Prostate gland (tissue), 2 donors: ENCODE measurements at regions not wholly inside any gene's neighbourhood (a gene's known extent, or its start where the extent isn't known, plus 50 kb on each side); places are given as distances from the start of the nearest gene placed in this dataset.

Experiments
- POLR2AphosphoS5 ChIP-seq: sonication (generic); formaldehyde crosslinking; IDR thresholded peaks from one replicate; pipeline ENCODE4 v1.6.1; 2017; ENCODE audit warnings: antibody characterized with exemption
- TF ChIP-seq, protein P1 (sequence below), 4 experiments: fragments of 200-600 bp in 2 of 4; fragments of 450-650 bp in 2 of 4; sonication (generic) in 2 of 4; IDR thresholded peaks; 1 replicate in 3 of 4; 2 replicates in 1 of 4; pipeline ENCODE4 v1.5.1; 2016 to 2019; ENCODE audit warnings: antibody characterized with exemption in 4 of 4, mild to moderate bottlenecking in 2 of 4, moderate library complexity in 2 of 4

DNA sequence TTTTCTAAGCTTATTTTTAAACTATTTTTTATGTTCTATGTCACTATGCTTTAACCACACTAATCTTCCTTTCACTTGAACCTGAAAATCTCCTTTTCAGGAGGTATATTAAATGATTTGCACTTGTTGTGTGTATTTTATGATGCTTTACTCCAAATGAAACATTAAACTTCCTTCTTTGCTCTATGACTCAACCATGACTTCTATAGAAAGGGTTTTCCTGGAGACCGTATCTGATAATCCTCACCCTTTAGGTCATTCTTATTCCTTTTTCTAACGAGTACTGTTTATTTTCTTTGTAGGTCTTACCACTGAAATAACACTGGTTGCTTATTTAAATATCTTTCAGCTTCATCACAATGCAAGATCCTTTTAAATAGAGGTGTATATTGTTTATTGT, 1163.2 kb downstream of the PCDH18 start:
- TF ChIP-seq POLR2AphosphoS5 = no peak
- TF ChIP-seq, protein P1, sequence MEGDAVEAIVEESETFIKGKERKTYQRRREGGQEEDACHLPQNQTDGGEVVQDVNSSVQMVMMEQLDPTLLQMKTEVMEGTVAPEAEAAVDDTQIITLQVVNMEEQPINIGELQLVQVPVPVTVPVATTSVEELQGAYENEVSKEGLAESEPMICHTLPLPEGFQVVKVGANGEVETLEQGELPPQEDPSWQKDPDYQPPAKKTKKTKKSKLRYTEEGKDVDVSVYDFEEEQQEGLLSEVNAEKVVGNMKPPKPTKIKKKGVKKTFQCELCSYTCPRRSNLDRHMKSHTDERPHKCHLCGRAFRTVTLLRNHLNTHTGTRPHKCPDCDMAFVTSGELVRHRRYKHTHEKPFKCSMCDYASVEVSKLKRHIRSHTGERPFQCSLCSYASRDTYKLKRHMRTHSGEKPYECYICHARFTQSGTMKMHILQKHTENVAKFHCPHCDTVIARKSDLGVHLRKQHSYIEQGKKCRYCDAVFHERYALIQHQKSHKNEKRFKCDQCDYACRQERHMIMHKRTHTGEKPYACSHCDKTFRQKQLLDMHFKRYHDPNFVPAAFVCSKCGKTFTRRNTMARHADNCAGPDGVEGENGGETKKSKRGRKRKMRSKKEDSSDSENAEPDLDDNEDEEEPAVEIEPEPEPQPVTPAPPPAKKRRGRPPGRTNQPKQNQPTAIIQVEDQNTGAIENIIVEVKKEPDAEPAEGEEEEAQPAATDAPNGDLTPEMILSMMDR (IDR thresholded peaks at IDR 0.05) = no peak
